ENCODE measurements at regions not wholly inside any gene's neighbourhood (a gene's known extent, or its start where the extent isn't known, plus 50 kb on each side); places are given as distances from the start of the nearest gene placed in this dataset.

- TF ChIP-seq CTCF (IDR thresholded peaks at IDR 0.05) (no peak), EP300 (IDR thresholded peaks at IDR 0.05; ENCODE audit: borderline replicate concordance in 1 of 2, low read depth in 1 of 2, low read length in 1 of 2) (no peak), NFIC (IDR thresholded peaks at IDR 0.05; ENCODE audit: borderline replicate concordance) (no peak), SIN3A (IDR thresholded peaks at IDR 0.05; ENCODE audit: borderline replicate concordance, low read depth, low read length) (no peak), TAF1 (IDR thresholded peaks at IDR 0.05; ENCODE audit: borderline replicate concordance, low read depth, low read length) (no peak), GABPA (IDR thresholded peaks at IDR 0.05; ENCODE audit: low read depth) (no peak), REST (IDR thresholded peaks at IDR 0.05; ENCODE audit: low read depth, low read length) (no peak), POLR2AphosphoS5 (IDR thresholded peaks at IDR 0.05; ENCODE audit: low read depth, low read length) (no peak), YY1 (IDR thresholded peaks at IDR 0.05; ENCODE audit: low read depth) (no peak), FOXJ3 (CRISPR knock-in tag; IDR thresholded peaks at IDR 0.05) (no peak)
These were observed 637.8 kb downstream of the RAB28 start for GRCh38 chr4:12846368-12846767.
